PC-9 (cell line): ENCODE measurements at regions not wholly inside any gene's neighbourhood (a gene's known extent, or its start where the extent isn't known, plus 50 kb on each side); places are given as distances from the start of the nearest gene placed in this dataset.

Experiments
- BruUV-seq: library from RNA; stranded (reverse); fragments of 400-500 nt; replicated peaks from 2 replicates; lab custom pipeline; 2021; lab: Mats Ljungman, UMichigan
- CTCF ChIA-PET: fragments of 300-600 bp; sonication (Branson Sonifier 250); formaldehyde crosslinking; loops from one replicate; lab custom pipeline; 2022; ENCODE audit warnings: antibody characterized with exemption; lab: Charles Lee
- POLR2A ChIA-PET: fragments of 300-600 bp; sonication (Branson Sonifier 250); formaldehyde crosslinking; loops from one replicate; lab custom pipeline; 2022; ENCODE audit warnings: antibody characterized with exemption; ENCODE audit not compliant: unreplicated experiment; lab: Charles Lee
- DNase-seq, 2 experiments: peaks; one replicate each; pipeline versions ENCODE4 v3.0.0 to v3.0.0-alpha.2; 2015 to 2022; ENCODE audit warnings: mixed read lengths in 1 of 2
- H2AFZ ChIP-seq: fragments of 200-600 bp; sonication (generic); 2 replicates; pipeline ENCODE4 v1.8.1; 2017; ENCODE audit warnings: antibody characterized with exemption
- H3F3A ChIP-seq: fragments of 200-600 bp; sonication (generic); 2 replicates; pipeline ENCODE4 v1.8.1; 2017; ENCODE audit warnings: antibody characterized with exemption, mild to moderate bottlenecking, low read depth; ENCODE audit not compliant: insufficient read depth
- H3K27ac ChIP-seq: fragments of 200-600 bp; sonication (generic); 2 replicates; pipeline ENCODE4 v1.6.1; 2016; ENCODE audit warnings: mixed run types
- H3K27me3 ChIP-seq: fragments of 200-600 bp; sonication (generic); 2 replicates; pipeline ENCODE4 v1.6.1; 2016; ENCODE audit warnings: low read depth, mixed run types; ENCODE audit not compliant: insufficient read depth
- H3K36me3 ChIP-seq: fragments of 200-600 bp; sonication (generic); 2 replicates; pipeline ENCODE4 v1.6.1; 2016; ENCODE audit warnings: low read depth, mixed run types
- H3K4me1 ChIP-seq: fragments of 200-600 bp; sonication (generic); replicated peaks from 2 replicates; pipeline ENCODE4 v1.6.1; 2016; ENCODE audit warnings: mixed run types; ENCODE audit not compliant: insufficient read depth
- H3K4me2 ChIP-seq: fragments of 200-600 bp; sonication (generic); 2 replicates; pipeline ENCODE4 v1.6.1; 2017; ENCODE audit warnings: mixed run types
- H3K4me3 ChIP-seq: fragments of 200-600 bp; sonication (generic); 2 replicates; pipeline ENCODE4 v1.6.1; 2016; ENCODE audit warnings: mixed run types
- H3K79me2 ChIP-seq: fragments of 200-600 bp; sonication (generic); 2 replicates; pipeline ENCODE4 v1.6.1; 2017; ENCODE audit warnings: low read depth, mixed run types
- H3K9me2 ChIP-seq: fragments of 200-600 bp; sonication (generic); 2 replicates; pipeline ENCODE4 v1.8.1; 2017; ENCODE audit warnings: mild to moderate bottlenecking; ENCODE audit not compliant: insufficient read depth
- H3K9me3 ChIP-seq: fragments of 200-600 bp; sonication (generic); 2 replicates; pipeline ENCODE4 v1.8.1; 2016; ENCODE audit warnings: low read depth; ENCODE audit not compliant: insufficient read depth
- H4K20me1 ChIP-seq: fragments of 200-600 bp; sonication (generic); 2 replicates; pipeline ENCODE4 v1.8.1; 2017; ENCODE audit not compliant: insufficient read depth
- EZH2 ChIP-seq: fragments of 200-600 bp; sonication (generic); IDR thresholded peaks from 2 replicates; pipeline ENCODE4 v1.8.0; 2017; ENCODE audit warnings: antibody characterized with exemption, low read depth
- intact Hi-C: fragments of 100-400 bp; cut with micrococcal nuclease; formaldehyde crosslinking; loops from one replicate; pipeline ENCODE4 v1.10.0; 2022; ENCODE audit not compliant: unreplicated experiment
- TF ChIP-seq, protein P1 (sequence below): fragments of 200-600 bp; sonication (generic); conservative IDR thresholded peaks from 2 replicates; pipeline ENCODE4 v1.6.1; 2017; ENCODE audit warnings: mixed run types, antibody characterized with exemption, mild to moderate bottlenecking, moderate library complexity

DNA sequence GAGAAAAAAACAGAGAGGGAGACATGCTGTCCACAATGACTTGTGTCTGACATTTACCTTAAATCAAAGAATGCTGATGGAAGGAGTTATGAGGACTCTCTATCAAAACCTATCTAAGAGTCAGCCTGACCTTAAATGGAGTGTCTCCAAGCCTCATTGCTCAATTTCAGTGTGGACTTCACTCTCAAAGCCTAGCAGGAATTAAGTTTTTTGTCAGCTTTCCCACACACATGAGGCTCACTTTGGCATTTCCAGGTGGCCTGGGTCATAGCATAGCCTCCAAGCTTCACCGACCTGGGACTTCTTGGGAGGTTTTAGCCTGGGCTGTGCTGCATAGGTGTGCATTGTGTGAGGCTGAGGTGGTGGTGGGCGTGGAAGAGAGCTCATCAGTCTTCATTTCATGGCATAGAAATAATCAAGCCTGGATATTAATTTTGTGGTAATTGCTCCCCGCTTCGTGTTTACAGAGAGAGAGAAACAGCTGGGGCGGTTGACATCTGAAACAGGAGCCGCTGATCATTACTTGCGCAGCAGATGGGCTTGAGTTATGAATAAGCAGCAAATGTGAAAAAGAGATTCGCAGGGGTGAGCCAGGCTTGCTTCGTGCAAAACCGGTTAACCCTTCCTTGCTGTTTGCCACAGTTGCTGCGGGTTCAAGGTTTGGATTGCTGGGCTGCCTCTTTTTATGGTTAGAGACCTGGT, 647.8 kb downstream of the INHBA start:
- BruUV-seq: no TSS peak

DNA sequence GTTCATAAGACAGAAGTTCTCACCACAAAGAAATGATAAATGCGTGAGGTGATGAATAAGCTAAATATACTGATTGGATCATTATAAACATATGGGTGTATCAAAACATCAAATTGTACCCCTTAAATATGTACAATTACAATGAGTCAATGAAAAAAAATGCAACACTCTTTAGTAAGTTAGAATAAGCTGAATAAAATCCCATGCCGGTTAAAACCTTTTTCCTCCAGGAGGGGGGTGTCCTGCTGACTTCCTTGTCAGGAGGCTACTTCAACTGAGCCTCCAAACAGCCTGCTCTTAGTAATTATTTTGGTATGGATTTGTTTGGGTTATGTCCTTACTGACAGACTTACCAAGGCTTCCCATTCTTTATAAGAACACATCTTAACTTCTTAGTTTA, 649.1 kb downstream of the INHBA start:
- Histone ChIP-seq H3K4me2 (no peak overlapping the region), H3K27ac (no peak overlapping the region), H3K27me3 (no peaks in the 10 kb centered on the region), H3K9me3 (peaks cover 16% of the 10 kb centered on the region), H3F3A (peaks cover under 1% of the 10 kb centered on the region; the same call in 1 of the 2 replicates), H3K4me1 (peaks cover under 1% of the 10 kb centered on the region; the same call in 1 of the 2 replicates), H3K79me2 (no peaks in the 10 kb centered on the region), H4K20me1 (no peaks in the 10 kb centered on the region), H3K4me3 (no peak overlapping the region), H2AFZ (no peak overlapping the region), H3K36me3 (no peaks in the 10 kb centered on the region), H3K9me2 (no peaks in the 10 kb centered on the region)
- DNase-seq: no peak
- ChIA-PET CTCF (no interaction called here), POLR2A (interaction anchor here (0.5 kb wide), 1 partner anchor 22 kb away, joined by 4 read pairs; no protein-coding TSS in a partner anchor)
- no peak for TF ChIP-seq EZH2
- TF ChIP-seq, protein P1, sequence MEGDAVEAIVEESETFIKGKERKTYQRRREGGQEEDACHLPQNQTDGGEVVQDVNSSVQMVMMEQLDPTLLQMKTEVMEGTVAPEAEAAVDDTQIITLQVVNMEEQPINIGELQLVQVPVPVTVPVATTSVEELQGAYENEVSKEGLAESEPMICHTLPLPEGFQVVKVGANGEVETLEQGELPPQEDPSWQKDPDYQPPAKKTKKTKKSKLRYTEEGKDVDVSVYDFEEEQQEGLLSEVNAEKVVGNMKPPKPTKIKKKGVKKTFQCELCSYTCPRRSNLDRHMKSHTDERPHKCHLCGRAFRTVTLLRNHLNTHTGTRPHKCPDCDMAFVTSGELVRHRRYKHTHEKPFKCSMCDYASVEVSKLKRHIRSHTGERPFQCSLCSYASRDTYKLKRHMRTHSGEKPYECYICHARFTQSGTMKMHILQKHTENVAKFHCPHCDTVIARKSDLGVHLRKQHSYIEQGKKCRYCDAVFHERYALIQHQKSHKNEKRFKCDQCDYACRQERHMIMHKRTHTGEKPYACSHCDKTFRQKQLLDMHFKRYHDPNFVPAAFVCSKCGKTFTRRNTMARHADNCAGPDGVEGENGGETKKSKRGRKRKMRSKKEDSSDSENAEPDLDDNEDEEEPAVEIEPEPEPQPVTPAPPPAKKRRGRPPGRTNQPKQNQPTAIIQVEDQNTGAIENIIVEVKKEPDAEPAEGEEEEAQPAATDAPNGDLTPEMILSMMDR: no peak
- intact Hi-C loops: no loop called here
- BruUV-seq: no TSS peak

More for the DNA sequence above, 647.8 kb downstream of the INHBA start:
- TF ChIP-seq, protein P1: no peak
- TF ChIP-seq EZH2: no peak
- Histone ChIP-seq H3K4me1 (peaks cover 14% of the 10 kb centered on the region), H3K4me2 (no peak overlapping the region), H3K27ac (no peak overlapping the region), H3K79me2 (no peaks in the 10 kb centered on the region), H2AFZ (no peak overlapping the region), H3K9me2 (no peaks in the 10 kb centered on the region), H3K9me3 (peaks cover 16% of the 10 kb centered on the region), H3K36me3 (no peaks in the 10 kb centered on the region), H3K27me3 (no peaks in the 10 kb centered on the region), H3K4me3 (no peak overlapping the region), H4K20me1 (no peaks in the 10 kb centered on the region), H3F3A (peaks cover 11% of the 10 kb centered on the region; the same call in 1 of the 2 replicates)
- no peak for DNase-seq
- ChIA-PET CTCF (no interaction called here), POLR2A (no interaction called here)
- intact Hi-C loops: no loop called here

DNA sequence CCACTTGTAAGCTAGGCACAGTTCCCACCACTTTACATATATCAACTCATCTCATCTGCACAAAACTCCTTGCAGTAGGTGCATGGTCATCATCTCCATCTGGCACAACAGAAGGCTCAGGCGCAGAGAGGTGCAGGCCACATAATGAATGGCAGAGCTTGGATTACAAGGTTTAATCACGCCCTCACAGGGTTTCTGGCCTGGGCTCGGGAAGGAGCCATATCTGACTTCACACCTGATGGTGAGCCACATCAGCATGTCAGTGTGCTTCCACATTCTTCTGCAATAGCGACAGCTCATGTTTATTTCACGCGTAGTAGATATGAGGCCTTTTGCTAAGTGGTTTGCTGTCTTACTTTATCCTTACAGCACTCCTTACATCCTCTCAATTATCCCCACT, 650.2 kb downstream of the INHBA start:
- no peak overlapping the region for H3K4me2 ChIP-seq
- no peaks in the 10 kb centered on the region for H3F3A ChIP-seq
- TF ChIP-seq, protein P1: no peak
- no peak for TF ChIP-seq EZH2
- ChIA-PET CTCF (no interaction called here), POLR2A (interaction anchor here (0.6 to 0.7 kb wide), 2 partner anchors 95 to 647 kb away, joined by 3 read pairs; no protein-coding TSS in a partner anchor)
- no peaks in the 10 kb centered on the region for H3K79me2 ChIP-seq
- no peak overlapping the region for H3K27ac ChIP-seq
- H3K9me3 ChIP-seq: peaks cover 7% of the 10 kb centered on the region
- DNase-seq: no peak
- 0 out of 2 replicates have a peak, but pooled peaks cover 8% of the 10 kb centered on the region for H3K4me1 ChIP-seq
- intact Hi-C loops: no loop called here
- no peak overlapping the region for H3K4me3 ChIP-seq
- H3K9me2 ChIP-seq: no peaks in the 10 kb centered on the region
- no peaks in the 10 kb centered on the region for H3K27me3 ChIP-seq
- H2AFZ ChIP-seq: no peak overlapping the region
- no peaks in the 10 kb centered on the region for H3K36me3 ChIP-seq
- BruUV-seq: no TSS peak
- H4K20me1 ChIP-seq: no peaks in the 10 kb centered on the region
